Superior temporal gyrus (tissue), 1 donor: ENCODE measurements at regions not wholly inside any gene's neighbourhood (a gene's known extent, or its start where the extent isn't known, plus 50 kb on each side); places are given as distances from the start of the nearest gene placed in this dataset.

ENCODE experiments used
- DNase-seq: peaks from one replicate; pipeline ENCODE4 v3.0.0-alpha.2; 2016; ENCODE audit errors: extremely low spot score

GRCh38 chr18:68466672-68467071 is 248.2 kb downstream of the TMX3 start:
- DNase-seq: no peak

GRCh38 chr18:68462766-68463165 is 252.1 kb downstream of the TMX3 start:
- no peak for DNase-seq

GRCh38 chr18:68462148-68462547 is 252.8 kb downstream of the TMX3 start:
- no peak for DNase-seq

- no peak for DNase-seq
Measured at GRCh38 chr18:68461481-68462018, 253.4 kb downstream of the TMX3 start.

GRCh38 chr18:68459968-68460367 is 254.9 kb downstream of the TMX3 start:
- no peak for DNase-seq

- no peak for DNase-seq
Measured at GRCh38 chr18:68456985-68457384, 257.9 kb downstream of the TMX3 start.

GRCh38 chr18:68455229-68455603 is 259.7 kb downstream of the TMX3 start:
- DNase-seq: no peak

GRCh38 chr18:68454511-68455228 is 260.2 kb downstream of the TMX3 start:
- DNase-seq: no peak

GRCh38 chr18:68449292-68449691 is 265.6 kb downstream of the TMX3 start:
- DNase-seq: no peak

- DNase-seq: no peak
Measured at GRCh38 chr18:68448736-68449135, 266.2 kb downstream of the TMX3 start.

GRCh38 chr18:68447286-68447685 is 267.6 kb downstream of the TMX3 start:
- no peak for DNase-seq

GRCh38 chr18:68445668-68446426 is 269.1 kb downstream of the TMX3 start:
- DNase-seq: no peak

- DNase-seq: no peak
Measured at GRCh38 chr18:68445136-68445535, 269.8 kb downstream of the TMX3 start.

- no peak for DNase-seq
Measured at GRCh38 chr18:68441241-68441640, 273.7 kb downstream of the TMX3 start.

GRCh38 chr18:68440433-68440832 is 274.5 kb downstream of the TMX3 start:
- DNase-seq: no peak

GRCh38 chr18:68439642-68440041 is 275.3 kb downstream of the TMX3 start:
- no peak for DNase-seq

- DNase-seq: no peak
Measured at GRCh38 chr18:68438983-68439382, 275.9 kb downstream of the TMX3 start.

GRCh38 chr18:68438536-68438935 is 276.4 kb downstream of the TMX3 start:
- DNase-seq: no peak

GRCh38 chr18:68436485-68436884 is 278.4 kb downstream of the TMX3 start:
- DNase-seq: no peak

- DNase-seq: no peak
Measured at GRCh38 chr18:68435581-68435980, 279.3 kb downstream of the TMX3 start.

GRCh38 chr18:68431922-68432198 is 283.0 kb downstream of the TMX3 start:
- DNase-seq: no peak

GRCh38 chr18:68431111-68431921 is 283.6 kb downstream of the TMX3 start:
- DNase-seq: no peak

GRCh38 chr18:68429841-68430240 is 285.1 kb downstream of the TMX3 start:
- no peak for DNase-seq
